Endothelial cell of umbilical vein (primary cell): ENCODE measurements at regions not wholly inside any gene's neighbourhood (a gene's known extent, or its start where the extent isn't known, plus 50 kb on each side); places are given as distances from the start of the nearest gene placed in this dataset.

Experiments
- BruUV-seq: library from RNA; stranded (reverse); fragments of 400-500 nt; replicated peaks from 2 replicates; lab custom pipeline; 2021; lab: Mats Ljungman, UMichigan
- CTCF ChIA-PET: fragments of 300-600, 350-600 bp; sonication (Branson Sonifier 250); formaldehyde crosslinking; loops from one replicate; lab custom pipeline; 2021; ENCODE audit warnings: antibody characterized with exemption, inconsistent platforms; lab: Charles Lee
- POLR2A ChIA-PET: fragments of 300-600, 350-600 bp; sonication (Branson Sonifier 250); formaldehyde crosslinking; loops from one replicate; lab custom pipeline; 2021; ENCODE audit warnings: antibody characterized with exemption, inconsistent platforms; lab: Charles Lee
- DNase-seq: peaks from one replicate; pipeline ENCODE4 v3.0.0-alpha.2; 2011; ENCODE audit warnings: low read depth, low spot score
- FAIRE-seq: peaks from 2 replicates; lab custom pipeline; 2011; peaks lifted over from hg19 to GRCh38; lab: Jason Lieb, UNC
- H2AFZ ChIP-seq: 2 replicates; pipeline ENCODE4 v1.6.0; 2012; ENCODE audit warnings: low read depth, low read length, control low read depth, inconsistent platforms
- H3K27ac ChIP-seq: 2 replicates; pipeline ENCODE4 v1.5.1; 2011; ENCODE audit warnings: low read depth, mild to moderate bottlenecking, control low read depth, low read length, moderate library complexity; ENCODE audit not compliant: insufficient read depth
- H3K27me3 ChIP-seq, 2 experiments: 2 replicates each; pipeline versions ENCODE4 v1.6.0 to v1.6.1; 2011; ENCODE audit warnings: low read length in 2 of 2, mixed read lengths in 1 of 2; ENCODE audit not compliant: control insufficient read depth in 2 of 2, insufficient read depth in 2 of 2
- H3K36me3 ChIP-seq, 2 experiments: 2 replicates in 1 of 2; 3 replicates in 1 of 2; pipeline ENCODE4 v1.5.1; 2011; ENCODE audit warnings: low read length in 2 of 2, mild to moderate bottlenecking in 1 of 2, moderate library complexity in 1 of 2; ENCODE audit not compliant: control insufficient read depth in 2 of 2, insufficient read depth in 2 of 2; ENCODE audit errors: extremely low read depth in 1 of 2
- H3K4me1 ChIP-seq: 3 replicates; pipeline ENCODE4 v1.5.1; 2011; ENCODE audit warnings: mild to moderate bottlenecking, low read length; ENCODE audit not compliant: control insufficient read depth, insufficient read depth; ENCODE audit errors: extremely low read depth
- H3K4me2 ChIP-seq: 2 replicates; pipeline ENCODE4 v1.6.1; 2011; ENCODE audit warnings: low read length, control low read depth, mixed read lengths; ENCODE audit not compliant: insufficient read depth
- H3K4me3 ChIP-seq, 3 experiments: fragments of 200-600 bp in 1 of 3; sonication (generic), shearing (Covaris generic) in 1 of 3; replicated peaks in 1 of 3; 2 replicates each; pipeline ENCODE4 v1.5.1; 2011 to 2016; ENCODE audit warnings: control low read depth in 3 of 3, low read length in 3 of 3, mild to moderate bottlenecking in 2 of 3, inconsistent platforms in 1 of 3, low read depth in 1 of 3, moderate library complexity in 1 of 3; ENCODE audit not compliant: insufficient read depth in 1 of 3
- H3K79me2 ChIP-seq: 2 replicates; pipeline ENCODE4 v1.6.0; 2012; ENCODE audit warnings: low read length, inconsistent platforms; ENCODE audit not compliant: control insufficient read depth, insufficient read depth
- H3K9ac ChIP-seq: replicated peaks from 2 replicates; pipeline ENCODE3; 2011; ENCODE audit warnings: low read length, control low read depth; ENCODE audit not compliant: insufficient read depth; ENCODE audit errors: extremely low read depth
- H3K9me1 ChIP-seq: replicated peaks from 3 replicates; pipeline ENCODE4 v1.6.0; 2011; ENCODE audit warnings: mild to moderate bottlenecking, low read length; ENCODE audit not compliant: control insufficient read depth, insufficient read depth; ENCODE audit errors: extremely low read depth
- H3K9me3 ChIP-seq: replicated peaks from 2 replicates; pipeline ENCODE4 v1.5.1; 2012; ENCODE audit warnings: low read length, inconsistent platforms; ENCODE audit not compliant: control insufficient read depth, insufficient read depth
- H4K20me1 ChIP-seq: replicated peaks from 2 replicates; pipeline ENCODE3; 2011; ENCODE audit warnings: mild to moderate bottlenecking, low read length; ENCODE audit not compliant: control insufficient read depth, insufficient read depth; ENCODE audit errors: extremely low read depth
- EZH2 ChIP-seq: IDR thresholded peaks from 2 replicates; pipeline ENCODE4 v1.6.1; 2012; ENCODE audit warnings: borderline replicate concordance, low read depth, mild to moderate bottlenecking, moderate library complexity, low read length, inconsistent platforms; ENCODE audit not compliant: severe bottlenecking
- FOS ChIP-seq: IDR thresholded peaks from 2 replicates; pipeline ENCODE4 v1.6.1; 2011; ENCODE audit warnings: mild to moderate bottlenecking, low read length, moderate library complexity, borderline replicate concordance; ENCODE audit not compliant: insufficient read depth
- GATA2 ChIP-seq: IDR thresholded peaks from 2 replicates; pipeline ENCODE4 v1.7.0; 2011; ENCODE audit warnings: low read depth, mild to moderate bottlenecking, moderate library complexity, mixed read lengths, low read length; ENCODE audit not compliant: insufficient read length, insufficient read depth
- JUN ChIP-seq: IDR thresholded peaks from 2 replicates; pipeline ENCODE4 v1.6.1; 2011; ENCODE audit warnings: borderline replicate concordance, low read depth; ENCODE audit not compliant: insufficient read length, insufficient read depth
- MYC ChIP-seq: IDR thresholded peaks from one replicate; pipeline ENCODE4 v1.6.1; 2011; ENCODE audit warnings: mild to moderate bottlenecking, low read depth, low read length
- POLR2A ChIP-seq: IDR thresholded peaks from 2 replicates; pipeline ENCODE4 v1.6.1; 2012; ENCODE audit warnings: low read depth, mild to moderate bottlenecking, control low read depth, low read length
- POLR2AphosphoS5 ChIP-seq: IDR thresholded peaks from 2 replicates; pipeline ENCODE4 v1.6.1; 2012; ENCODE audit warnings: low read depth, mild to moderate bottlenecking, control low read depth, low read length, moderate library complexity; ENCODE audit not compliant: insufficient read depth
- dilution Hi-C: fragments of 300-500 bp; cut with MboI; formaldehyde crosslinking; loops from one replicate; pipeline ENCODE4 v1.15.0; 2019; ENCODE audit warnings: low sequenced_read_pairs; ENCODE audit not compliant: extremely low pct_ligation_motif_present
- intact Hi-C: fragments of 100-400 bp; cut with micrococcal nuclease; formaldehyde crosslinking; loops from one replicate; pipeline ENCODE4 v1.10.0; 2022
- TF ChIP-seq, protein P1 (sequence below): IDR thresholded peaks from 2 replicates; pipeline ENCODE4 v1.6.1; 2011; ENCODE audit not compliant: insufficient read depth, insufficient read length
- TF ChIP-seq, protein P2 (sequence below), 2 donors: IDR thresholded peaks; 1 replicate in 1 of 2; 2 replicates in 1 of 2; pipeline ENCODE4 v1.5.1; 2011; ENCODE audit warnings: low read length in 2 of 2, mild to moderate bottlenecking in 2 of 2, moderate library complexity in 2 of 2, control low read depth in 1 of 2, inconsistent platforms in 1 of 2, low read depth in 1 of 2; ENCODE audit not compliant: insufficient read depth in 1 of 2; ENCODE audit errors: extremely low read depth in 1 of 2

DNA sequence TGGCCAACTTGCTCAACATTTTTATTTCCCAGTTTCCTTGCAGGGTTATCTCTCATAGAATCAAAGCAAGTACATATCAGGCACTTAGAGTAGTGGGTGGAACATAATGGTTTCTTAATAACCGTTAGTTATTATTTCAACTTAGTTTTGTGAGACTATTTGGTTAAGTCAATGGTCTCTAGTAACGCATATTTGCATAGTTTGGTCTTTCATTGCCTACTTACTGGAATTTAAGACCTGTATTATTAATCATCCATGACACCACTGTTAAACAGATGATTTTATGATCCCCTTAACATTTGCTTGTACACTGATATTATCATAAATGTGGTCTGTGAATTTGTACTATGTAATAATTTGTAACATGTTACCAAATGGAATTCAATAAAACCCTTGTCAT is 70.9 kb upstream of the SMIM31 start:
- Histone ChIP-seq H3K9ac (no peak overlapping the region), H3K9me3 (no peaks in the 10 kb centered on the region), H4K20me1 (no peaks in the 10 kb centered on the region), H3K4me3 (no peak overlapping the region), H3K79me2 (no peaks in the 10 kb centered on the region), H3K36me3 (no peaks in the 10 kb centered on the region), H3K9me1 (no peaks in the 10 kb centered on the region), H3K27ac (no peak overlapping the region), H3K4me1 (no peaks in the 10 kb centered on the region), H3K27me3 (no peaks in the 10 kb centered on the region), H3K4me2 (no peak overlapping the region), H2AFZ (no peak overlapping the region)
- TF ChIP-seq GATA2 (no peak), POLR2AphosphoS5 (no peak), EZH2 (no peak), POLR2A (no peak), MYC (no peak), FOS (no peak), JUN (no peak)
- TF ChIP-seq, protein P1, sequence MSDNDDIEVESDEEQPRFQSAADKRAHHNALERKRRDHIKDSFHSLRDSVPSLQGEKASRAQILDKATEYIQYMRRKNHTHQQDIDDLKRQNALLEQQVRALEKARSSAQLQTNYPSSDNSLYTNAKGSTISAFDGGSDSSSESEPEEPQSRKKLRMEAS, result no peak
- TF ChIP-seq, protein P2, sequence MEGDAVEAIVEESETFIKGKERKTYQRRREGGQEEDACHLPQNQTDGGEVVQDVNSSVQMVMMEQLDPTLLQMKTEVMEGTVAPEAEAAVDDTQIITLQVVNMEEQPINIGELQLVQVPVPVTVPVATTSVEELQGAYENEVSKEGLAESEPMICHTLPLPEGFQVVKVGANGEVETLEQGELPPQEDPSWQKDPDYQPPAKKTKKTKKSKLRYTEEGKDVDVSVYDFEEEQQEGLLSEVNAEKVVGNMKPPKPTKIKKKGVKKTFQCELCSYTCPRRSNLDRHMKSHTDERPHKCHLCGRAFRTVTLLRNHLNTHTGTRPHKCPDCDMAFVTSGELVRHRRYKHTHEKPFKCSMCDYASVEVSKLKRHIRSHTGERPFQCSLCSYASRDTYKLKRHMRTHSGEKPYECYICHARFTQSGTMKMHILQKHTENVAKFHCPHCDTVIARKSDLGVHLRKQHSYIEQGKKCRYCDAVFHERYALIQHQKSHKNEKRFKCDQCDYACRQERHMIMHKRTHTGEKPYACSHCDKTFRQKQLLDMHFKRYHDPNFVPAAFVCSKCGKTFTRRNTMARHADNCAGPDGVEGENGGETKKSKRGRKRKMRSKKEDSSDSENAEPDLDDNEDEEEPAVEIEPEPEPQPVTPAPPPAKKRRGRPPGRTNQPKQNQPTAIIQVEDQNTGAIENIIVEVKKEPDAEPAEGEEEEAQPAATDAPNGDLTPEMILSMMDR (IDR thresholded peaks at IDR 0.05; ENCODE audit: extremely low read depth in 1 of 2, insufficient read depth in 1 of 2, low read depth in 1 of 2, low read length in 2 of 2), result no peak
- dilution Hi-C loops (no loop called here), intact Hi-C loops (no loop called here)
- ChIA-PET CTCF (no interaction called here), POLR2A (no interaction called here)
- no peak for FAIRE-seq
- no peak for DNase-seq
- BruUV-seq, result no TSS peak
